Colonic mucosa (tissue), 4 donors: ENCODE measurements at regions not wholly inside any gene's neighbourhood (a gene's known extent, or its start where the extent isn't known, plus 50 kb on each side); places are given as distances from the start of the nearest gene placed in this dataset.
"Not testable (repeated sequence)": the region's sequence is repeated elsewhere in the genome, so short reads cannot be mapped to it uniquely, and the experiment has no call there.

Experiments used
- DNase-seq: peaks from one replicate; pipeline ENCODE4 v3.0.0-alpha.2; 2020
- H3K27ac ChIP-seq: fragments of 200-600 bp; one replicate; pipeline ENCODE4 v1.8.0; 2021
- H3K27me3 ChIP-seq: fragments of 200-600 bp; one replicate; pipeline ENCODE4 v1.8.0; 2021
- H3K36me3 ChIP-seq: fragments of 200-600 bp; one replicate; pipeline ENCODE4 v1.8.0; 2021
- H3K4me1 ChIP-seq: fragments of 200-600 bp; one replicate; pipeline ENCODE4 v1.8.0; 2021; ENCODE audit warnings: mild to moderate bottlenecking
- H3K4me3 ChIP-seq: fragments of 200-600 bp; one replicate; pipeline ENCODE4 v1.8.0; 2021
- H3K9ac ChIP-seq, 2 donors: one replicate each; pipeline ENCODE4 v1.7.0; 2013; ENCODE audit warnings: control low read depth in 2 of 2, low read depth in 2 of 2, low read length in 2 of 2
- H3K9me3 ChIP-seq: fragments of 200-600 bp; one replicate; pipeline ENCODE4 v1.8.0; 2021
- intact Hi-C: fragments of 100-400 bp; cut with DNase I; formaldehyde crosslinking; loops from one replicate; pipeline ENCODE4 v1.14.1; 2022
- TF ChIP-seq, protein P1 (sequence below): fragments of 200-600 bp; IDR thresholded peaks from one replicate; pipeline ENCODE4 v1.8.0; 2022; ENCODE audit warnings: antibody characterized with exemption, mild to moderate bottlenecking
- donor health status: healthy.
- donor health status: DM: no; HTN: no; CAD: no.
- donor health status: DM: no; HTN: no; CAD: no.

DNA sequence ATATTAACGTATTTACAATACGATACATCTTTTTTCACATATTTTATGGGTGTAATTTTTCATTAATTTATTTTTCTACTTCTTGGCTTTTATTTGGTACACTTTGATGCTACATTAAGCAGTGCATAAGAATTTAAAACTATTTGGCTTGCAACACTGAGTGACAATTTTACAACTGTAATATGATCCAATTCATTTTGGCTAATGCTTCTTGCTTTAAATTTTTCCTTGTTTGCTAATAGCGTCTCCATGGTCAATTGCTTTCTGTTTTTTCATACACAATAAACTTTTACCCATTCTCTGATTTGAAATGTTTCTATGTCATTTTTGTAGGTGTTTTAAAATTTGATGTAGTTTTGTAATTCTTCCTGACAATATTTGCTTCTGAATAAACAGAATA, 773.2 kb downstream of the FAM181B start:
- Histone ChIP-seq H3K4me1 (no peaks in the 10 kb centered on the region), H3K9me3 (no peaks in the 10 kb centered on the region), H3K27ac (no peak overlapping the region), H3K36me3 (no peaks in the 10 kb centered on the region), H3K27me3 (no peaks in the 10 kb centered on the region), H3K4me3 (no peak overlapping the region), H3K9ac (no peak overlapping the region)
- TF ChIP-seq, protein P1, sequence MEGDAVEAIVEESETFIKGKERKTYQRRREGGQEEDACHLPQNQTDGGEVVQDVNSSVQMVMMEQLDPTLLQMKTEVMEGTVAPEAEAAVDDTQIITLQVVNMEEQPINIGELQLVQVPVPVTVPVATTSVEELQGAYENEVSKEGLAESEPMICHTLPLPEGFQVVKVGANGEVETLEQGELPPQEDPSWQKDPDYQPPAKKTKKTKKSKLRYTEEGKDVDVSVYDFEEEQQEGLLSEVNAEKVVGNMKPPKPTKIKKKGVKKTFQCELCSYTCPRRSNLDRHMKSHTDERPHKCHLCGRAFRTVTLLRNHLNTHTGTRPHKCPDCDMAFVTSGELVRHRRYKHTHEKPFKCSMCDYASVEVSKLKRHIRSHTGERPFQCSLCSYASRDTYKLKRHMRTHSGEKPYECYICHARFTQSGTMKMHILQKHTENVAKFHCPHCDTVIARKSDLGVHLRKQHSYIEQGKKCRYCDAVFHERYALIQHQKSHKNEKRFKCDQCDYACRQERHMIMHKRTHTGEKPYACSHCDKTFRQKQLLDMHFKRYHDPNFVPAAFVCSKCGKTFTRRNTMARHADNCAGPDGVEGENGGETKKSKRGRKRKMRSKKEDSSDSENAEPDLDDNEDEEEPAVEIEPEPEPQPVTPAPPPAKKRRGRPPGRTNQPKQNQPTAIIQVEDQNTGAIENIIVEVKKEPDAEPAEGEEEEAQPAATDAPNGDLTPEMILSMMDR: no peak
- intact Hi-C loops: no loop called here
- no peak for DNase-seq

DNA sequence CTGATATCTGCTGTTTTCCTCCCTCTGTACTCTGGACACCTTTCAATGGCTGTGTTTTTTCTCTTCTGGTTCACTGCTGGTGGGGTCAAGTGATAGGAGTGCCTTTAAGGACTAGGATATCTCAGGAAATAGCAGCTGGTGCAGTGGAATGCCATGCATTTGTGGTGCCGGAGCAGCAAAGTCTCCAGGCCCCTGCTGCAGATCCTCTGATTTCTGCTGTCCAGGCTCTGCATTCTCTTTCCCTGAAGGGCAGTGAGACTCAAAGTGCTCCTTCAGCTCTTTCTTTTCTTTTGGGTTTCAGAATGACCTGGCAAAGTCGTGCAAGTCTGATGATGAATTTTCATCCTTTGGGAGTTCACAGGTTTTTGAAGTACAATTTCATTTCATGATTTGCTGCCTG, 774.3 kb downstream of the FAM181B start:
- Histone ChIP-seq H3K4me3 (no peak overlapping the region), H3K9ac (no peak overlapping the region), H3K9me3 (no peaks in the 10 kb centered on the region), H3K27ac (no peak overlapping the region), H3K36me3 (no peaks in the 10 kb centered on the region), H3K4me1 (no peaks in the 10 kb centered on the region), H3K27me3 (no peaks in the 10 kb centered on the region)
- no peak for DNase-seq
- TF ChIP-seq, protein P1: no peak
- intact Hi-C loops: no loop called here

DNA sequence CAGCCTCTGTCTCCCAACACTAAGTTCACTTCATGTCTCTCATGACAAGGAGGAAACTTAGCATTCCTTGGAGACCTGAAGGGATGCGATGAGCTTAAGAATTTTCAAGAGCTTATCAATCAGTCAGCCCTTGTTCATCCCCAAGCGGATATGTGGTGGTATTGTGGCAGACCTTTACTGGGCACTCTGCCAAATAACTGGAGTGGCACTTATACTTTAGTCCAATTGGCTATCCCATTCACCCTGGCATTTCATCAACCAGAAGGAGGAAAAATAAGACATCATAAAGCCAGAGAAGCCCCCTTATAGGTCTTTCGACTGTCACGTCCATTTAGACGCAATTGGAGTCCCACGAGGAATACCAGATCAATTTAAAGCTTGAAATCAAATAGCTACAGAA, 779.4 kb downstream of the FAM181B start:
- H3K27me3 ChIP-seq, H3K27ac ChIP-seq, DNase-seq, H3K9ac ChIP-seq, H3K4me1 ChIP-seq, H3K4me3 ChIP-seq, H3K36me3 ChIP-seq, intact Hi-C loops, H3K9me3 ChIP-seq: not testable (repeated sequence)

DNA sequence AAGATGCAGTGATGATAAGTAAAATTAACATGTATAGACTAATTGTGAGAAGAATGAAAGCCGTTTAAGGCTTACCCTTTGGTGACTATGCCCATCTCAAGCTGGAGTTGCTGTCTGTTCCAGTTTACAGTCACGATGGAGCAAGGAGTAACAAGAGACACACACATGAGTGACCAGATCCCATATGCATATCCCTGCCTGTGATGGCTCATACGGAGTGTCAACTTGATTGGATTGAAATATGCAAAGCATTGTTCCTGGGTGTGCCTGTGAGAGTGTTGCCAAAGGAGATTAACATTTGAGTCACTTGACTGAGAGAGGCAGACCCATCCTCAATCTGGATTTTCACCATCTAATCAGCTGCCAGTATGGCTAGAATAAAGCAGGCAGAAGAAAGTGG, 786.8 kb downstream of the FAM181B start:
- TF ChIP-seq, protein P1: no peak
- no peaks in the 10 kb centered on the region for H3K36me3 ChIP-seq
- no peaks in the 10 kb centered on the region for H3K4me1 ChIP-seq
- no peak overlapping the region for H3K4me3 ChIP-seq
- no peak overlapping the region for H3K9ac ChIP-seq
- no peaks in the 10 kb centered on the region for H3K27me3 ChIP-seq
- H3K27ac ChIP-seq: no peak overlapping the region
- no peak for DNase-seq
- intact Hi-C loops: no loop called here
- no peaks in the 10 kb centered on the region for H3K9me3 ChIP-seq

DNA sequence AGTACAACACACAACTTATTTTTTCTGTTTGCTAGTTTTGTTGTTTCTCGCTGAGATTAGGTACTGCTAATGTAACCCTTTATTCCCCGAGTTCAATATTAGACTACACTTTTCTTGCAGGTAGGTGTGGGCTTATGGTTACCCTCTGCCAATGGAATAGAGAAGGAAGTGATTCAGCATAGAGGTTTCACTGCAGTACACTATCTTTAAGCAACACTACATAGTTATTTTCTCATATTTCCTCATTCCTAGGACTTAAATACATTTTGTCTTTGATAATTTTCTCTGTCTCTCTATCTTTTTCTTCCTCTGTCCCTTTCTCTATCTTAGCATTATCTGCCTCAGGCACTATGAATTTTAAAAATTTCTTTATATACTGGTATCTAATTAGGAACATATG, 791.0 kb downstream of the FAM181B start:
- Histone ChIP-seq H3K4me1 (no peaks in the 10 kb centered on the region), H3K27ac (no peak overlapping the region), H3K4me3 (no peak overlapping the region), H3K27me3 (no peaks in the 10 kb centered on the region), H3K36me3 (no peaks in the 10 kb centered on the region), H3K9ac (no peak overlapping the region), H3K9me3 (no peaks in the 10 kb centered on the region)
- TF ChIP-seq, protein P1: no peak
- intact Hi-C loops: no loop called here
- no peak for DNase-seq

DNA sequence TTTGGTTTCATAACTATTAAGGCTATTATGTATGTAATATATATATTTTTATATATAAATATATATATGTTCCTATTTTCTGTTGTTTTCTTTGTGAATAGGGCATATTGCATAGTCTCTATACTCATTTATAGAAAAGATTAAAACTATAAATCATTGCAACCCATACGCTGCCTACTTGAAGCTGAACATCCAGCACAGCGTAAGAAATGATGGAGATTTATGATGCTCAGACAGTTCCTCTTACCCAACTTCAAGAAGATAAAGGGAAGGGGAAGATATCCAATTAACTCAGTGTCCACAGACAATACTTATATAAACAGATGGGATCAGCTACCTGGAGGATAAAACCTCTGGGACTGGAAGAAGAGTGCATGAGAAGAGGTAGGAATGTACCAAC, 791.7 kb downstream of the FAM181B start:
- no peaks in the 10 kb centered on the region for H3K27me3 ChIP-seq
- H3K36me3 ChIP-seq: no peaks in the 10 kb centered on the region
- TF ChIP-seq, protein P1: no peak
- H3K4me1 ChIP-seq: no peaks in the 10 kb centered on the region
- DNase-seq: no peak
- no peaks in the 10 kb centered on the region for H3K9me3 ChIP-seq
- intact Hi-C loops: no loop called here
- H3K9ac ChIP-seq: no peak overlapping the region
- H3K27ac ChIP-seq: no peak overlapping the region
- no peak overlapping the region for H3K4me3 ChIP-seq
